GM12865 (cell line): ENCODE measurements at regions not wholly inside any gene's neighbourhood (a gene's known extent, or its start where the extent isn't known, plus 50 kb on each side); places are given as distances from the start of the nearest gene placed in this dataset.

Experiments
- DNase-seq: peaks from one replicate; pipeline ENCODE4 v3.0.0; 2010; ENCODE audit warnings: low read depth
- H3K4me3 ChIP-seq: 2 replicates; pipeline ENCODE4 v1.5.1; 2011; ENCODE audit warnings: mild to moderate bottlenecking, low read depth, low read length, control low read depth
- TF ChIP-seq, protein P1 (sequence below): IDR thresholded peaks from 2 replicates; pipeline ENCODE4 v1.5.1; 2011; ENCODE audit warnings: low read length, control low read depth, low read depth, inconsistent platforms; ENCODE audit not compliant: insufficient read depth; ENCODE audit errors: missing control alignments

DNA sequence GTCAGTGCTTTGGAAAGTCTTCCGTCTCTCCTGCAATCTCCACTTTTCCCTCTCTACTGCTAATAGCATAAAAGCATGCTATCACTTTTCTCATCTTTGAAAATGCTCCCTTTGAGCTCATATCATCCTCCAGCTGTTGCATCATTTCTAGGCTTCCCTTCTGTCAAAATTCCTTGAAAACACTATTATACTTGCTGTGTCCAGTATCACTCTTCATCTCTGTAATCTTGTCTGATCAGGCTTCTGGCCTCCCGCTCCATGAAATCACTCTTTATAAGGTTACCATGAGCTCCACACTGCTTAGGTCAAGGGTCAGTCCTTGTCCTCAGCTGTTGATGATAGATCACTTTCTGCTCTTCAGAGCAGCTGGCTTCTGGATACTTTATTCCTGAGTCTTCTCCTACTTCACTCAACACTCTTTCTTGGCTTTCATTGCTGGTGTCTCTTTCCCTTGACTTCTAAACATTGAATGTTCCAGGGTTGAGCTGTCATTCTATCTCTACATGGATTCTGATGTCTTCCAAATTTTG, 50.9 kb upstream of the SPTSSB start:
- DNase-seq = no peak
- TF ChIP-seq, protein P1, sequence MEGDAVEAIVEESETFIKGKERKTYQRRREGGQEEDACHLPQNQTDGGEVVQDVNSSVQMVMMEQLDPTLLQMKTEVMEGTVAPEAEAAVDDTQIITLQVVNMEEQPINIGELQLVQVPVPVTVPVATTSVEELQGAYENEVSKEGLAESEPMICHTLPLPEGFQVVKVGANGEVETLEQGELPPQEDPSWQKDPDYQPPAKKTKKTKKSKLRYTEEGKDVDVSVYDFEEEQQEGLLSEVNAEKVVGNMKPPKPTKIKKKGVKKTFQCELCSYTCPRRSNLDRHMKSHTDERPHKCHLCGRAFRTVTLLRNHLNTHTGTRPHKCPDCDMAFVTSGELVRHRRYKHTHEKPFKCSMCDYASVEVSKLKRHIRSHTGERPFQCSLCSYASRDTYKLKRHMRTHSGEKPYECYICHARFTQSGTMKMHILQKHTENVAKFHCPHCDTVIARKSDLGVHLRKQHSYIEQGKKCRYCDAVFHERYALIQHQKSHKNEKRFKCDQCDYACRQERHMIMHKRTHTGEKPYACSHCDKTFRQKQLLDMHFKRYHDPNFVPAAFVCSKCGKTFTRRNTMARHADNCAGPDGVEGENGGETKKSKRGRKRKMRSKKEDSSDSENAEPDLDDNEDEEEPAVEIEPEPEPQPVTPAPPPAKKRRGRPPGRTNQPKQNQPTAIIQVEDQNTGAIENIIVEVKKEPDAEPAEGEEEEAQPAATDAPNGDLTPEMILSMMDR = no peak
- H3K4me3 ChIP-seq = no peak overlapping the region
